GM18505 (cell line): ENCODE measurements at regions not wholly inside any gene's neighbourhood (a gene's known extent, or its start where the extent isn't known, plus 50 kb on each side); places are given as distances from the start of the nearest gene placed in this dataset.

Experiments
- ATAC-seq: cut with Tn5 transposase; IDR thresholded peaks from one replicate; pipeline ENCODE4 v1.9.1; 2021; ENCODE audit not compliant: unreplicated experiment
- POLR2A ChIP-seq: IDR thresholded peaks from 4 replicates; pipeline ENCODE4 v1.6.1; 2011; ENCODE audit warnings: borderline replicate concordance; ENCODE audit not compliant: insufficient read depth, insufficient read length; ENCODE audit errors: extremely low read depth

DNA sequence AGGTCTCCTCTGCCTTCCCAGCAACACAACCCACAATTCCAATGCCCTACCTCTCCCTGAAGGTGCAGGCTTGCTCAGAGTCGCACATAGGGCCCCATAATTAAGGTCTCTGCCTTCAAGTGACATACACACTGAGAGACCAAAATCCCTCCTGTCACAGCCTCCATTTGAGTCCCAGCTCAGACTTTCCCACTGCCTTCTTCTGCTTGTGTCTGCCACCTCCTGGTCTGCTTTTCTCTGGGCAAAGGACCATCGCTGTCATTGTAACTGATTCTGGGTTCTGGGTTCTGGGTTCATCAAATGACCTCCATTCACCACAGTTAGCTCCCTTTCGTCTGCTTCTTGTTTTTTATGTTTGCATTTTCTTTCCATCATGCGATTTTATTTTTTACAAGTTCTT is 119.2 kb upstream of the ATP1B1 start:
- ATAC-seq, result no peak
- TF ChIP-seq POLR2A, result no peak

DNA sequence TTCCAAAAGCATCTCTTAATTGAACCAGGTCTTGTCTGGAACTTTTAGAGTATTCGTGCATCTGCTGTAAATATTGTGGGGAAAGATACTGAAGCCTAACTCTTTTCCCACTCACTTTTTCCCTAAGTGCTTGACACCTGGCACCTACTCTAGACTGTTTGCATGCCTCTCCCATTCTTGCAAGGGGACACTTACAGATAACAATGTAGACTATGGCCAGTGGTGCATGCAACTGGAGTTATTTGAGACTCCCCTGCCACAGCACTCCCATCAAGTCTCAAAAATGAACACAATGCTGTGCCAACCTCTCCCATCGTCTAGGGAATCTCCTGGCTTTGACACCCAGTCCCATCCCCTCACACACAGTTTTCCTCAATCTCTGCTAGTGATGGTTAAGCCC is 118.6 kb upstream of the ATP1B1 start:
- ATAC-seq, result no peak
- no peak for TF ChIP-seq POLR2A

DNA sequence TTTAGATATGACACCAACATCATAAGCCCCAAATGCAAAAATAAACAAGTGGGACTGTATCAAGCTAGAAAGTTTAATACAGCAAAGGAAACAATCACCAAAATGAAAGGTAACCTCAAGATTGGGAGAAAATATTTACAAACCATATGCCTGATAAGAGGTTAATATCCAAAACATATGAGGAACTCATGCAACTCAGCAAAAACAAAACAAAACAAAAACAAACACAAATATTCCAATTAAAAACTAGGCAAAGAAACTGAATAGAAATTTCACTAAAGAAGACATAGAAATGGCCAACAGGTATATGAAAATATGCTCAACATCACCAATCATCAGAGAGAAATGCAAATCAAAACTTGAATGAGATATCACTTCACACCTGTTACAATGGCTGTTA is 116.5 kb upstream of the ATP1B1 start:
- ATAC-seq, result no peak
- no peak for TF ChIP-seq POLR2A

DNA sequence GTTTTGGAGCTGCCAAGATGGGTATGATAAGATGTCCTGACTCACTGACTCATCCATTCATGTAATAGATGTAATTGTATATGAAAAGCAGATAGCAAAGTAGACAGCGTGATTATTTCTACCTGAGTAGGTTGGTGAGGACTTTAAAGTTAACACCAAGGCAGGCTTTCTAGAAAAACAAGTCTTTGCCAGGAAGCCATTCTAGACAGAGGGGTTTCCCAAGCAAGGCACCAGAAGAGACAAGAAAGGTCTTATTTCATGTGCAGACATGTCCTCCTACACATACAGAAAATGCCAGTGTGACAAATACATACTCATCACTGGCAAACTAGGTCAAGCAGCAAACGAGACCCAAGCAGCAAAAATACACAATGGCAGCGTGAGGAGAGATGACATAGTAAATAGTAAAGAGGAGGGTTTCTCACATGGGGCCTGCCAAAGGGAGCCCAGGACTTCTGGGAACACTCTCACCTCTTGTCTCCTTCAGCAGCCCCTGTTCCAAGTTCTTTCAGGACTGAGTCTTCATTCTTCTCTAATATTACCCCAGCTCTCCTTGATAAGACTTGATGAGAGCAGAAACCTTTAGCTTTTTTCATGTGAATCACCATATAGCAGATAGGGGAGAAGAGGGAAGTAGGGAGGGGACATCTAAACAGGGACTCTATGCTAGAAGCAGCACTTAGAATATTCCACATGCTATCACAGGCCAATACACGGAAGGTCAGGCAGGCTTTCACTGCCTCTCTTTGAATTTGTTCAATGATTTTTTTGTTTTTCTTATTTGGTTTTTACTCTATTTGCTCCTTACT is 114.6 kb upstream of the ATP1B1 start:
- no peak for TF ChIP-seq POLR2A
- no peak for ATAC-seq

DNA sequence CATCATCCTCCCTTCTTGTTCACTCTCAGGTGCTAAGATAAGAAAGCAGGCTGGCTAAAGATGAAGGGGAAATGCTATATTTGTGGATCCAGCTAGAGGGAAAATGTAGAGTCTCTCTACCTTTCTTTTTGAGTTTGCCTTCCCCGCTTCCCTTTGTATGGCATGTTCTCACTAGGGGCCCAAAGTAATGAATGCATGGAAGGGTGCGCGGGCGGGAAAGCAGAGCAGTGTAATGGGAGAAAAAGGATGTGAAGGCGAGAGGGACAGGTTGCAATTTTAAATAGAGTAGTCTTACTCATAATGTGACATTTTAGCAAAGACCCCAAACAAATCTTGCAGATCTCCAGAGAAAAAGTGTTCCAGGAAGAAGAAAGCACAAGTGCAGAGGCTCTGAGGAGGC is 105.1 kb upstream of the ATP1B1 start:
- no peak for TF ChIP-seq POLR2A
- ATAC-seq, result no peak

DNA sequence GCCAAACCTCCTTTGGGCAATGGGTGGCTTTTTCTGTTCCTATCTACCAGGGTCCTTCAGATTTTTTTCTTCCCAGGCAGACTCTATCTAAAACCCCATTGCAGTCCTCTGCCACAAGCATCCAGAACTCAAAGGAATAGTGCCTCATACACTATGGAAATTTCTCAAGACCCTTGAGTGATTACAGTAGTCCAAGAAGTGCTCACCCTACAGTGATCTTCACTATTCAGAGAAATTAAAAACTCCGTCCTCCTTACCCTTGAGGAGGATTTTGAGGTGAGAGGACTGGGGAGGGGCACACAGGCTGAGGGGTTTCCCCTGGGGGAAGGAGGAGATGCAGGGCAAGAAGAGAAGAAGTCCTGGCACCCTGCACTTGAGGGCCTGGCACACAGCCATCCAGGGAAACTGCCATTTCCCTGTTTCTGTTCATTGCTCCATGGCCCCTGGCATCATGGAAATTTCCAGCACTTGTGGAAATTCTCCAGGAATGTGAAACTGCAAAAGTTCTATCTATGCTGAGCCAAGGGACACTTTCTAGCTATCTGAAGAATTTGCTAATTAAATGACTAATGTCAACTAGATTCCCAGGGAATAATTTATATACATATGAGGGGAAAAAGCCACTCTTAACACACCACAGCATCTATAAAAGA is 102.5 kb upstream of the ATP1B1 start:
- TF ChIP-seq POLR2A, result no peak

DNA sequence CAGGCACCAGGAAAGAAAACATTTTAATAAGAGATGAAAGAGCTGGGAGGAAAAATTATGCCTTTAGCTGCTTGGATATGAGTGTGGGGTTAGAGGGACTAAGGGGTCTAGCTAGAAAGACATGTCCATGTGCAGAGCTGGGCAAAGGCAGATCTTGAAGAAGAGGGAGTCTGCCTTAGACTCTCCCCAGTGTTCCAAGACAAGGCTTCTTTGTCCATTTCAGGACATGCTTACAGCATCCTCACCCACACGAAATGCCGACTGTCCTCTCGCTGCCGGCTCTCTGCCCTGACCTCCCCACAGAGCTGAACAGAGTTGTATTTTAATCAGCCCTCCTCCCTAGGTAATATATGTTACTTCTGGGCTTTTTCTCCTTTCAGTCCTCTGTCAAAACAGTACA is 100.7 kb upstream of the ATP1B1 start:
- TF ChIP-seq POLR2A, result no peak
- ATAC-seq, result no peak

More for the DNA sequence above, 102.5 kb upstream of the ATP1B1 start:
- ATAC-seq, result no peak

DNA sequence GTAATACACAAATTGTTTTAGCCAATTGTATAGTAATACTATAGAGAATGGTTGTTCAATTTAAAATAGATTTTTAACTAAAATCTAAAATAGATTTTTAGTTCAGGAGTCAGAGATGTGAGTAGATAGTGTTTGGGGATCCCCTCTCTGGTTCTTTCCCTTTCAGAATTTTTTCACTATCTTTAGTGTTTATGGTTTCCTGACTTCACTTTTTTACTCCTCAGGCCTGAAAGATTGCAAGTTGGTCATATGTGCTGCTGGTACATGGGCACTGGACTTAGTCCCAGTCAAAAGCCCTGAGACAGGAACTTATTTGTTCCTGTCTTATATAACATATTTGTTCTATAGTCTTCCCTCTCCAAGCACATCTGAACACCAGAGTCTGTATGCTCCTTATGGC is 96.8 kb upstream of the ATP1B1 start:
- ATAC-seq, result no peak
- no peak for TF ChIP-seq POLR2A

DNA sequence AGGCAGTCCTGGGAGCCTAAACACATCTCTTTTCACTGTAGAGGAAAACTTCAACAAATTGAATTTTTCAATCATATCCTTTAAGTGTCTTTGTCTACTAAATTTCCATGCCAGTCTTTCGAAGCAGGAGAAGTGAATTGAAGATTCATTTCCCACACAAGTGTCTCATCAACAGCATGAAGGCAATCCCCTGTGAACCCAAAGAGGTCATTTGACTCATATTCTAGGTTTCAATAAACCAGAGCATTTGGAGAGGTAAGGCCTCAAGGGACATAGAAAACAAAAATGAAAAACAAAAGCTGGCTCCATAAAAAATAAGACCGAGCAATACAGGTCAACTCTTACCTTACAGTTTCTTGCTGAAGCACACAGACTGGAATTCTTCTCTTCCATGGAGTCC is 94.1 kb upstream of the ATP1B1 start:
- peak; percentile 56 for ATAC-seq
- TF ChIP-seq POLR2A, result no peak

DNA sequence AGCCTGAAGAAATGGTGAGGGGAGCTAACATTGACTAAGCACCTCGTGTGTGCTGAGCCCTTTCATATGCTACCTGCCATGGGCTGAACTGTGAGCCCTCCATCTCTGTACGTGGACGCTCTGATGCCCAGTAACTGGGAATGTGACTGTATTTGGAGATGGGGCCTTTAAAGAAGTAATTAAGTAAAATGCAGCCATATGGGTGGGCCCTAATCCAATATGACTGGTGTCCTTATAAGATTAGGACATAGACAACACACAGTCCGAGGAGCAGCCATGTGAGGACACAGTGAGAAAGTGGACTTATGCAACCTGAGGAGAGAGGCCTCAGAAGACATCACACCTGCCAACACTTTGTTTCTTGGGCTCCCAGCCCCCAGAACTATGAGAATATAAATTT is 92.7 kb upstream of the ATP1B1 start:
- ATAC-seq, result no peak
- no peak for TF ChIP-seq POLR2A

DNA sequence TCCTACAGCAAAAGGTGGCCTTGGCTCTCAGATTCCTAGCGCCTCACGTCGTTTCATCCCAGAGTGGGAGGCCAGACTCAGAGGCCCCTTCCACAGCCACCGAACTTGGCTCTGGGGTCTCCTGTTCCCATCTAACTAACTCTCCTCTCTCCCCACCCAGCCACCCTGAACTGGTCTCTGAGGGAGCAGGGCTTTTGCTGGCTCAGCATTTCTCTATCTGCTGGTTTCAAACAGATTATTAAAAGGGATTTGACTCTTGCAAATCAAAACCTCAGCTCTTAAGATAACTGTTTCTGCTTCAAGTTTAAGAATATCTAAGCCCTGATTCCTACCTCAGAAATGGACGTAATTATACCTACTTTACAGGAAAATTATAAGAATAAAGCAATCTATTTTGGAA is 91.0 kb upstream of the ATP1B1 start:
- TF ChIP-seq POLR2A, result no peak
- ATAC-seq, result no peak

DNA sequence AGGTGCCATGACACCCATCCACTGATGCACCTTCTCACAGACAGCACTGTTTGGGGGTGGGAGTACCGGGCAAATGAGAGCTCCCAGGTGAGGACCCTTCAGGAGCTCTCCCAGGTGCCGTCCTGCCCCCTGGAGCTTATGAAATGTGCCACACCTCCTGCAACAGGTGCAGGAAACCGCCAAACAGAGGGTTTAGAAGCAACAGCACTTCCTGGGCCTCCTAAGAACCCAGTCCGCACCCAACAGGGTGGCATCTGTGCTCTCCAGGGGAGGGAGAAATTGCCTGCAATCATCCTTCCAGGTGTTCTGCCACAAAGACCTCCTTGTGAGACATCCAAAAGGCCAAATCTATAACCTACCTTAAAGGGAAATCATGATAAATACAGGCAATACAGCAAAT is 87.7 kb upstream of the ATP1B1 start:
- no peak for TF ChIP-seq POLR2A
- no peak for ATAC-seq

DNA sequence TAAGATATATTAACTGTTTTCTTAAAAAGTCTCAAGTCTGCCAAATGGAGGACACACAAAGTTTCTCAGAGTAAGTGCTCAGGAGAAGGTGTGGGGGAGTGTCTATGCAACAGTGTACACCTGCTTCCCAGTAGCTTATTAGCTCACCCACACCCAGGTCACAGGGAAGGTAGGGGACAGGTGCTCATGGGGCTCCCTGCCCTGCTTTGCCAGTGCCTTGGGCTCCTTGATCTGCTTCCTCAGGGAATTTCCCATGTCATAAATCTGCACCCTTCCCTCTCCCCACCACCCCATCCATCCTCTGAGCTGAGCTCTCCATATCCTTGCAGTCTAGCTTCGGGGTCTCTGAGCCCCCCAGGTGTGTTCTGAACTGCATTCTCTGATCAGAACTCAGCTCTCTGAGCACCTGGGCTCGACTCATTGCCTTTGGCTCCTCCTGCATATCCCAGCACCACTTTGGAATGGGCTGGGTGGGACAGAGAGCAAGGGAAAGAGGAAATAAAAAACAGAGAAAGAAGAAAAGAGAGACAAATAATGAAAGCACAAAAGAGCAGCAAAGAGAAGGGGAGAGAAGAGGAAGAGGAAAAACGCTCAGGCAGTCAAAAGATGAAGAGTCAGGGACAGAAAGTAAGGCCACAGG is 87.0 kb upstream of the ATP1B1 start:
- TF ChIP-seq POLR2A, result no peak

DNA sequence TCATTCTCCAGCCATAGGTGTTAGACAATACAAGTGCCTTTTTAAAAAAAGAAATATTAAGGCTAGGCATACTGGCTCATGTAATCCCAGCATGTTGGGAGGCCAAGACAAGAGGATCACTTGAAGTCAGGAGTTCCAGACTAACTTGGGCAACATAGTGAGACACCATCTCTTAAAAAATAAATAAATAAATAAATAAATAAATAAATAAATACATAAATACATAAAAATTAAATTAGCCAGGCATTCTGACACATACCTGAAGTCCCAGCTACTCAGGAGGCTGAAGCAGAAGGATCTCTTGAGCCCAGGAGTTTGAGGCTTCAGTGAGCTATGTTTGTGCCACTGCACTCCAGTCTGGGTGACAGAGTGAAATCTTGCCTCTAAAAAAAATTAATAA is 85.8 kb upstream of the ATP1B1 start:
- no peak for TF ChIP-seq POLR2A
- no peak for ATAC-seq

More for the DNA sequence above, 87.0 kb upstream of the ATP1B1 start:
- ATAC-seq, result no peak
